NCI-H1048 (cell line): ENCODE measurements at regions not wholly inside any gene's neighbourhood (a gene's known extent, or its start where the extent isn't known, plus 50 kb on each side); places are given as distances from the start of the nearest gene placed in this dataset.
"Not testable (repeated sequence)": the region's sequence is repeated elsewhere in the genome, so short reads cannot be mapped to it uniquely, and the experiment has no call there.

Experiments used
- DNase-seq: peaks from one replicate; lab custom pipeline; 2025; lab: John Stamatoyannopoulos, UW

- no peak for DNase-seq
Measured at GRCh38 chr21:17393413-17393812, 119.4 kb upstream of the CXADR start.

GRCh38 chr21:17396948-17397347 is 115.9 kb upstream of the CXADR start:
- DNase-seq: no peak

DNA sequence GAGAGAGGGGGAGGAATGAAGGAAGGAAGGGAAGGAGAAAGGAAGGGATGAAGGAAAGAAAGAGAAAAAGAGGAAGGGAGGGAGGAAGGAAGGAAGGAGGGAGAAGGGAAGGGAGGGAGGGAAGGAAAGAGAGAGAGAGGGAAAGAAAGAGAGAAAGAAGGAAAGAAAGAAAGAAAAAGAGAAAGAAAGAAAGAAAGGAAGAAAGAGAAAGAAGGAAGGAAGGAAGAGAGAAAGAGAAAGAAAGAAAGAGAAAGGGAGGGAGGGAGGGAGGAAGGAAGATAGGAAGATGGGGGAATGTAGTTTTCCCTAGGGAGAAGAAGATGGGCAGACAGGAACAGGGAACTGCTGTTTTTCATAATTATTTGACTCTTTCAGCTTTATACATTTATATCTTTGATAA is 115.1 kb upstream of the CXADR start:
- no peak for DNase-seq

- DNase-seq: not testable (repeated sequence)
Measured at GRCh38 chr21:17398954-17399353, 113.9 kb upstream of the CXADR start.

GRCh38 chr21:17402937-17403336 is 109.9 kb upstream of the CXADR start:
- no peak for DNase-seq

DNA sequence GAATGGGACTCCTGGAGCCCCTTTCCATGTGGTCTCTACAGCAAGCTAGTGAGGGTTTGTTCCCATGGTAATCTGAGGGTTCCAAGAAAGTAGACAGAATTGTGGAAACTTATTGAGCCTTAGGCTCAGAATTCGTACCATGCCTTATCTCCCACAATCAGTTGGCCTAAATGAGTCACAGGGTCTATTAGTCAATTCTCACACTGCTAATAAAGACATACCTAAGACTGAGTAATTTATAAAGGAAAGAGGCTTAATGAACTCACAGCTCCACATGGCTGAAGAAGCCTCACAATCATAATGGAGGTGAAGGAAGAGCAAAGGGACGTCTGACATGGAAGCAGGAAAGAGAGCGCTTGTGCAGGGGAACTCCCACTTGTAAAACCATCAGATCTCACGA is 106.6 kb upstream of the CXADR start:
- DNase-seq: no peak

DNA sequence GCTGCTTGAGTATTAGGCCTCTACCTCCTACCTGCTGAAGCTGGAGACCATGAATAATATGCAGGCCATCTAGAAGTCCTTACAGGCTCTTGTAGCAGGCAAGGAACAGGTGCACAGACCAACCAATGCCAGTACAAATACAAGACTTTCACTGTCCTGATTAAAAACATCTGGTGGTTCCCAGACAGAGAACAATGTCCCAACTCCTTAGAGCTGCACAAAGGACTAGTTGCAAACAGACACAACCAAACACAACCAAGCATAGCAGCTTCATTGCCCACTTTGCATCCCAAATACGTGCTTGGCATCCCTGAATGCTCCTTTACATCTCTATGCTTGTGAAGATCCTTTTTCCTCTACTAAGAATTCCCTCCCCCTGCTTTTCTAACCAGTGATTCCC is 98.1 kb upstream of the CXADR start:
- DNase-seq: no peak

DNA sequence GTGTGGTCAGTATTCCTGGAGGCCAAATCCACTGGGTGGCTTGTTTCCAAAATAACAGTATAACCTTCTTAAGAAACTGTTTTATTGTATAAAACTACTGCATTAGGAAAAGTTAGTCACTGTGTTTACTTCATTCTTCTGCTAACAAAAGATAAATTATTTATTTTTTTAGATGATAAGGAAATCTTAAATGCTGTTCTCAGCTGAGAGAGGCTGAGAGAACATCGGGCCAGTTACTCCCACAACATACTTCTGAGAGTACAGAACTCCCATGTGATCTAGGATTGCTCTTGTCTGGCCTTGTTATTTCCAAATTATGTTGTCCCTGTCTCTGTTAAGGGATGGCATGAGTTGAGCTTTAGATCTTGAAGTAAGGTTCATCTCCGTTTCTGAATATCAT is 96.7 kb upstream of the CXADR start:
- DNase-seq: no peak

GRCh38 chr21:17422931-17423330 is 89.9 kb upstream of the CXADR start:
- no peak for DNase-seq

DNA sequence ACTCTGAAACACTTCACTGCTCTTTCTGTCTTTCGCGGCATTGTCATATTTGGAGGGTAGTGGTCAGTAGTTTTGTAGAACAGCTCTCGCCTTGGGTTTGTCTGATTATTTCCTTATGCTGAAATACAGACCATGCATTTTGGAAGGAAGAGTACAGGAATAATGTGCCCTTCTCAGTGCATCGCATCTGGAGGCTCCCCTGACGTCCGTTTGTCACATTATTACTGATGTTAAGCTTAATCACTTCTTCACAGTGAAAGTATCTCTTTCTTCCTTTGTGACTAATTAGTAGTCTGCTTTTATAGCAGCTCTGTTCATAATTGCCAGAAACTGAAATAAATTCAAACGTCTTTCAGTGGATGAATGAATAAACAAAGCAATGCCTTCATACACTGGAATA is 85.7 kb upstream of the CXADR start:
- no peak for DNase-seq

GRCh38 chr21:17427831-17428483 is 84.9 kb upstream of the CXADR start:
- DNase-seq: no peak

DNA sequence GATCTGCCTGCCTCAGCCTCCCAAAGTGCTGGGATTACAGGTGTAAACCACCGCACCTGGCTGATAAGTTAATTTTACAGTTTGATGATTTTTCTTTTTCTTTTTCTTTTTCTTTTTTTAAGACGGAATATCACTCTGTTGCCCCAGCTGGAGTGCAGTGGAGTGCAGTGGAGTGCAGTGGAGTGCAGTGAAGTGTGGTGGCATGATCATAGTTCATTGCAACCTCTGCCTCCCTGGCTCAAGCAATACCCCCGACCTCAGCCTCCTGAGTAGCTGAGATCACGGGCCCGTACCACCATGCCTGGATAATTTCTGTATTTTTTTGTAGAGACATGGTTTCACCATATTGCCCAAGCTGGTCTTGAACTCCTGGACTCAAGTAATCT is 84.4 kb upstream of the CXADR start:
- DNase-seq: no peak

DNA sequence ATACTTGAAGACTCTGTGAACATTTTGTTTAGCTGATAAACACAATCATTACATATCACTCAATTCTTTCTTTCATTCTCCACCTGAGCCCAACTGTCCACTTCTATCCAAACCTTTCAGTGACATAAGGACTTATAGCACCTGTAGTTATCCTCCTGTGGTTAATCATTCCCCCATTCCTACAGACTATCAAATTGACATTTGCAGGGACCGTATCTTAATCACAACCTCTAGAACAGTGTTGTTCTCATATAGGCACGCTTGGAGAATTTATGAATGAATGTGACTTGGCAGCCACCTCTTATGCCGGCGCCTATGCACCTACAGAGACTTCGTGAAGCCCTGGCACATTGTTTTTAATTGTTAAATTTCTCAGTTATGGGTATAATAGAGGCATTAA is 83.9 kb upstream of the CXADR start:
- no peak for DNase-seq

GRCh38 chr21:17429936-17430335 is 82.9 kb upstream of the CXADR start:
- no peak for DNase-seq

DNA sequence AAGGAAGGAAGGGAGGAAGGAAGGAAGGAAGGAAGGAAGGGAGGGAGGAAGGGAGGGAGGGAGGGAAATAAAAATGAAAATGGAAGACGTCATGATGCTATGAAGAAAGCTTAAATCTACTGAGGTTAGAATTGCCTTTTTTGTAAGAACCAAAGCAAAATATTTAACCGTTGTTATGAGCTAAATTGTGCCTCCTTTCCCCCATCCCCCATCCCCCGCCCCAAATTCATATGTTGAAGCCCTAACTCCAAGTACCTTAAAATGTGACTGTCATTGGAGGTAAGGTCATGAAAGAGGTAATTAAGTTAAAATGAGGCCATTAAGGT is 80.1 kb upstream of the CXADR start:
- DNase-seq: no peak

DNA sequence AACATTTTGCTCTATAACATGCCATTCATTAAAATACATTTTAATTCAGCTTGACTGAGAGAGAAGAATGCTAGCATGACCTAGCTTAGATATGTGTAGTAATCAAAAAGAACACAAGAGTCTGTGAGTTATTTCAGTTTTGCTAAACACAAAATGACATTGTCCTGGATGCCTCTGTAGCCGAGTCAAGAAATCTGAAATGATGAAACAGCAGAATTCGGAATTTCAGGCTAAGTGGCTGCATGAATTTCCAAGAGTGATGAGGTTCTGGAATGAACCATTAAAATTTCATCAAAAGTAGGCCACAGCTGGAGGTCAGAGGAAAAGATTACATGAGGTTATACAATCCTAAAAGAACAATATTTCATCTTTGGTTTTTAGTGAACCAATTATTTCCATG is 79.1 kb upstream of the CXADR start:
- DNase-seq: no peak

GRCh38 chr21:17435565-17436543 is 77.0 kb upstream of the CXADR start:
- DNase-seq: no peak

GRCh38 chr21:17436626-17437111 is 76.2 kb upstream of the CXADR start:
- no peak for DNase-seq

DNA sequence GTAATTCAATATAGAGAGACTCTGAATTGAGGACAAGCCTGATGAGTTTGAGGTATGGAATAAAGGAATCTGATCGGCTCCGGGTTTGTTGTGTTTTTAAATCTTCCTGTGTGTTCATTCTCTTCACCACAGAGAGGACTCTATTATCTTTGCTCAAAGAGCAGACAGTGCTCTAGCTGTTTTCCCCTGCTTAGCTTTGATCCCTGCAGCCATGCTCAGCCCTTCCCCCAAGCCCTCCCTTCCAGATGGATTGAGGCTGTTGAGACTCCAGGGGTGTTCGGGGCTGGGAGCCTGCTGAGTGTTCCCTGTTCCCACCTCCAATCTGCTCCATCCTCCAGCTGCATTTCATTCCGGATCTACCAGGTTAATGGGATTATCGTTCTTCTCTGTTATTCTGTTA is 74.2 kb upstream of the CXADR start:
- no peak for DNase-seq

GRCh38 chr21:17440969-17441368 is 71.9 kb upstream of the CXADR start:
- no peak for DNase-seq

GRCh38 chr21:17441370-17441769 is 71.5 kb upstream of the CXADR start:
- peak; percentile 68 for DNase-seq

DNA sequence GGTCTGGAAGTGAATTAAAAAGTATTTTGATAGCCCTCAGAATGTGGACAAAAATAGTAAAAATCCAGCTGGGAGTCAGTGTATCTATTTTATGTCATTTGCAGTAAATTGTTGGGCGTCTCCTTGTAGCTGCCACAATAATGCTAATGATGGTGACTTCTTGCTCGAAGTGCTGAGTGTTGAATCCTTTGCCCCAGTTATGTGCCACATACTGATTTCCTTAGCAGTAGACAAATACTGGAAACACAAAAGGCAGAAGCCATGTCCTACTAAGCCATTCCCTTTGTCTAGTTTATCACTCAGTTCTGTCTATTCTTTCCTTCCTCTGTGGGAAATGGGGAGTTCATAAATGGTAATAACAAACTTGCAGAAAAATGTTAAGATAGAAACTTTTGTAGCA is 70.7 kb upstream of the CXADR start:
- no peak for DNase-seq

GRCh38 chr21:17444828-17445227 is 68.0 kb upstream of the CXADR start:
- DNase-seq: no peak

- DNase-seq: no peak
Measured at GRCh38 chr21:17446737-17447136, 66.1 kb upstream of the CXADR start.
